SJCRH30 (cell line): ENCODE measurements at regions not wholly inside any gene's neighbourhood (a gene's known extent, or its start where the extent isn't known, plus 50 kb on each side); places are given as distances from the start of the nearest gene placed in this dataset.

Experiments used
- DNase-seq, 2 experiments: peaks; one replicate each; pipeline ENCODE4 v3.0.0-alpha.2; 2015 to 2020
- H3K27ac ChIP-seq: fragments of 250-450 bp; sonication (Bioruptor Pico); 2 replicates; pipeline ENCODE4 v1.5.1; 2020; ENCODE audit warnings: mild to moderate bottlenecking, moderate library complexity
- H3K27me3 ChIP-seq: fragments of 250-450 bp; sonication (Bioruptor Pico); 2 replicates; pipeline ENCODE4 v1.5.1; 2020; ENCODE audit warnings: mild to moderate bottlenecking, moderate library complexity
- H3K36me3 ChIP-seq: fragments of 250-450 bp; sonication (Bioruptor Pico); 2 replicates; pipeline ENCODE4 v1.5.1; 2020; ENCODE audit warnings: mild to moderate bottlenecking, moderate library complexity
- H3K4me1 ChIP-seq: fragments of 250-450 bp; sonication (Bioruptor Pico); 2 replicates; pipeline ENCODE4 v1.5.1; 2020; ENCODE audit warnings: mild to moderate bottlenecking, moderate library complexity
- H3K4me3 ChIP-seq: fragments of 250-450 bp; sonication (Bioruptor Pico); 2 replicates; pipeline ENCODE4 v1.5.1; 2020; ENCODE audit warnings: mild to moderate bottlenecking, moderate library complexity
- H3K9me3 ChIP-seq: fragments of 250-450 bp; sonication (Bioruptor Pico); replicated peaks from 2 replicates; pipeline ENCODE4 v1.5.1; 2020; ENCODE audit warnings: mild to moderate bottlenecking, moderate library complexity

GRCh38 chr13:63691474-63691873 is 2275.8 kb upstream of the PCDH20 start:
- no peak overlapping the region for H3K27ac ChIP-seq
- H3K9me3 ChIP-seq: no peaks in the 10 kb centered on the region
- no peaks in the 10 kb centered on the region for H3K36me3 ChIP-seq
- H3K4me3 ChIP-seq: no peak overlapping the region
- no peaks in the 10 kb centered on the region for H3K27me3 ChIP-seq
- no peak for DNase-seq
- H3K4me1 ChIP-seq: 0 out of 2 replicates have a peak, but pooled peaks cover 3% of the 10 kb centered on the region

DNA sequence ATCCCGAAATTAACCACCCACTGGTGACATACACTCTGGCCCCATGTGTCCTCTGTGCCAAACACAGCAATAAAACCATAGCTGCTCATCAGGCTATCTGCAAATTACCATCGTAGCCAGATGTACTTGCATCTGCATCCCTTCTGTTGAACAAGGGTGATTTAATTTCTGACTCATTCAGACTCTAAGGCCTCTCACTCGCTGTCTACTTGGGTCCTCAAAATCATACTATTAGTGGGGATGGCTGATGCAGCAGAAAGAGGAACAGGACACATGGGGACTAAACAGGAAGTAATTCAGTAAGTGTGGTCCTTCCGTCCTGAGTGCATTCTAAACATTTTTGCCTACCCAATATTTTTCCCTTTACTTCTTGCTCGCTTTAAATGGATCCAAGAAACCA is 2275.0 kb upstream of the PCDH20 start:
- Histone ChIP-seq H3K36me3 (no peaks in the 10 kb centered on the region), H3K27ac (no peak overlapping the region)

DNA sequence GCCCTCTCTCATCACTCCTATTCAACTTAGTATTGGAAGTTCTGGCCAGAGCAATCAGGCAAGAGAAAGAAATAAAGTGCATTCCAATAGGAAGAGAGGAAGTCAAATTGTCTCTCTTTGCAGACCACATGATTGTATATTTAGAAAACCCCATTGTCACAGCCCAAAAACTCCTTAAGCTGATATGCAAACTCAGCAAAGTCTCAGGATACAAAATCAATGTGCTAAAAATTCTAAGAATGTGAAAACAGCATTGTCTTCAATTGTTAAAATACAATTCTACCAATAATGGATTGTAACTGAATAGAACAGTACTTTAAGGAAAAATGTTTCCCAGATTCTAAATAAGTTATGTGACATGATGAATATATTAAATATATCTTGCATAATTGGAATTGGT is 2269.2 kb upstream of the PCDH20 start:
- Histone ChIP-seq H3K9me3 (no peaks in the 10 kb centered on the region), H3K36me3 (no peaks in the 10 kb centered on the region), H3K4me1 (no peaks in the 10 kb centered on the region), H3K27me3 (no peaks in the 10 kb centered on the region), H3K4me3 (no peak overlapping the region), H3K27ac (no peak overlapping the region)
- DNase-seq: no peak

More for the DNA sequence above, 2275.0 kb upstream of the PCDH20 start:
- Histone ChIP-seq H3K9me3 (no peaks in the 10 kb centered on the region), H3K4me1 (no peaks in the 10 kb centered on the region), H3K27me3 (no peaks in the 10 kb centered on the region), H3K4me3 (no peak overlapping the region)
- DNase-seq: no peak

DNA sequence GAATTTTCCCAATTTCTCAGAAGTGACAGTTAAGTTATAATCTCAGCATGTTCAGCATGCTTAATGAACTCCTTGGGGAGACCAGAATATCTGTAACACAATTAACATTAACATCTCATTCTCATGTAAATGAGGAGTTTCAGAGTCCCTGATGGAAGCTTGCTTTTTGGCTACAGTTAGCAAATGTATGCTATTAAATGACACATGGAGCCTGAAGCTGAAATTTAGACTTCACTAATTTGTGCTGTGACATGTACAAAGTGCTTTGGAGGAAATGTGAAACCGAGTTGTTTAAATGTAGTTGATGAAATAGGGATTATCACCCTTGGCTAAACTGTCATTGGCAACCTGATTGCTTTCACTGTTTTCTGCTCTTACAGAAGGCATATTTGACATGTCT is 2265.1 kb upstream of the PCDH20 start:
- H3K27ac ChIP-seq: no peak overlapping the region

DNA sequence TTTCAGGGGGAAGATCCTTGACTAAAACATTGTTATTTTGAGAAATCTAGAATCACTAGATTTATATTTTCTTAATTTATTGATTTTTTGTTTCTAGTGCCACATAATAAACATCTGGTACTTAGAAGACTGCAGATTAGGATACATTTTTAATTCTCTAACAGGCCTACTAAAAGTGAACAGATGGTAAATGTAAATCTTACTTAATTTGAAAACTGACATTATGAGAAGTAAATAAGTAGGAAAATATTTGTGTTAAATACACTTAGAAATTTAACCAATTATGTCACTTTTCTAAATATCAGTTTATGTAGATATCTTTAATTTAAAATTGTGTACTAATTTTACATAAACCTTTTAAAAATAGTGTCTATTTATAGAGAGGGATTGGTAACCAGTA is 2255.6 kb upstream of the PCDH20 start:
- Histone ChIP-seq H3K27ac (no peak overlapping the region), H3K4me1 (no peaks in the 10 kb centered on the region), H3K4me3 (no peak overlapping the region), H3K27me3 (no peaks in the 10 kb centered on the region), H3K36me3 (no peaks in the 10 kb centered on the region), H3K9me3 (no peaks in the 10 kb centered on the region)
- no peak for DNase-seq

More for the DNA sequence above, 2265.1 kb upstream of the PCDH20 start:
- DNase-seq: no peak
- Histone ChIP-seq H3K36me3 (no peaks in the 10 kb centered on the region), H3K9me3 (no peaks in the 10 kb centered on the region), H3K4me3 (no peak overlapping the region), H3K27me3 (no peaks in the 10 kb centered on the region), H3K4me1 (no peaks in the 10 kb centered on the region)

DNA sequence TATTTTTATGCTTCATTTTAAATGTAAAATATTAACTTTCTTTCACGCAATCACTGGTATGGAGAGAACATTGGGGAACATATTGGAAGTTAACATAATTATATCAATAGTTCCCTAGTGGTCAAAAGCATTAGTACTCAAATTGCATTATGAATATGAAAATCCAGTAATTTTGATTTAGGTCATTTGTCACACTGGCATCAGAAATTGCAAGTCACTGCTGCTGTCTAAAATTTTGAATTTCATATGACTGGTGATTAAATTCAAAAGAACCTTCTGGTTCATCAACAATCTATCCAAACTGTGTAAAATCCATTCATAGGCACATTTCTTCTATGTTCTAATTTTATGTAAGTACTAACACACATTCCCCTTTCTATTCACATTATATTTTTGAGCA is 2235.7 kb upstream of the PCDH20 start:
- Histone ChIP-seq H3K27ac (no peak overlapping the region), H3K4me1 (no peaks in the 10 kb centered on the region), H3K4me3 (no peak overlapping the region), H3K9me3 (no peaks in the 10 kb centered on the region), H3K27me3 (no peaks in the 10 kb centered on the region), H3K36me3 (no peaks in the 10 kb centered on the region)
- no peak for DNase-seq

- no peak overlapping the region for H3K27ac ChIP-seq
- H3K4me3 ChIP-seq: no peak overlapping the region
Measured at GRCh38 chr13:63643543-63643942, 2227.9 kb upstream of the PCDH20 start.

DNA sequence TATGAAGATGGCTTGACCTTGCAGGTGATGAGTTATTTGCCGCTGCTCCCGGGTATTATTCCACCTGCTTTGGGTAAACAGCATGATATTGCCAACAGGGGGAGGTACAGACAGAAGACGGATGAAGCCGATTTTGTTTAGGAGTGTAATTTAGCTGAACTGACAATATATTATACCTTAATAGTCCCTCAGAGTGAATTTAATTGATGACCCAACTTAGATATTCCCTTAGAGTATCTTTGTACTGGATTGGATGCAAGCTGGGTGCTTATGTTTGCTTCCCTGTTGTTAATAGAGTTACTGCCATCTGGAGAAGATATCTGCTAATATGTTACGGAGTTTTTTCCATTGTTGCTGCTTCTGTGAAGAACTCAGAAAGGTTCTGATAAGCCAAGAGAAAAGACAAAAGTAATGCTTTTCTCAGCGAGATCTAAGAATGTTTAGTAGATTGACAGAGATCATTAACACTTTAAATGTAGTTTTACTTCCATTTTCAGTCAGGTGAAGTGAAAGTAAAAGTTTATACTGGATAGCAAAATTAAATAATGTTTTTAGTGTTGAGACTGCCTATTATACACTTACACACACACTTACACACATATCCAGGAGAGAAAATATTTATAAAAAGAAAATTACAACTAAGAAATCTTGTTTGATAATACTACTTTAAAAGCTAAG is 2220.8 kb upstream of the PCDH20 start:
- H3K4me3 ChIP-seq: no peak overlapping the region
- H3K36me3 ChIP-seq: no peaks in the 10 kb centered on the region
- H3K27me3 ChIP-seq: no peaks in the 10 kb centered on the region
- H3K4me1 ChIP-seq: no peaks in the 10 kb centered on the region
- no peak for DNase-seq
- H3K9me3 ChIP-seq: no peaks in the 10 kb centered on the region
- no peak overlapping the region for H3K27ac ChIP-seq

More at GRCh38 chr13:63643543-63643942, 2227.9 kb upstream of the PCDH20 start:
- Histone ChIP-seq H3K36me3 (no peaks in the 10 kb centered on the region), H3K9me3 (no peaks in the 10 kb centered on the region), H3K27me3 (no peaks in the 10 kb centered on the region), H3K4me1 (no peaks in the 10 kb centered on the region)
- no peak for DNase-seq

DNA sequence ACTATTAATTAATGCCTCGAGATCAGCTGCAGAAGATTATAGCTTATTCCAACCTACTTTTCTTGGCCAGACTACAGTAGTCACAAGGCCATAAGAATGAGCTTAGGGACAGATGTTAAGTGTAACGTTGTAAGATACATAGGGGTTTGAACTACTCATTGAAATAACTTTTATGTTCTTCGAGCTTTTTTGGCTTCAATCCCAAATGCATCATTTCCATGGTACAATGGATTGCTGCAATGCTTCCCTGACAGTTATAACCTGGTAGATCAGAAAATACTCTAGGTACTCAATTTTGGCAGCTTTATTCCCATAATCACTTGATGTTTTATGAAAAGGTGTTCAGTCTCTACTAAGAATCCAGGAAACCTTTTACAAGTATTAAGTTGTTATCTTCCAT is 2216.7 kb upstream of the PCDH20 start:
- Histone ChIP-seq H3K4me3 (no peak overlapping the region), H3K36me3 (no peaks in the 10 kb centered on the region), H3K4me1 (no peaks in the 10 kb centered on the region), H3K27ac (no peak overlapping the region), H3K27me3 (no peaks in the 10 kb centered on the region), H3K9me3 (no peaks in the 10 kb centered on the region)
- DNase-seq: no peak

DNA sequence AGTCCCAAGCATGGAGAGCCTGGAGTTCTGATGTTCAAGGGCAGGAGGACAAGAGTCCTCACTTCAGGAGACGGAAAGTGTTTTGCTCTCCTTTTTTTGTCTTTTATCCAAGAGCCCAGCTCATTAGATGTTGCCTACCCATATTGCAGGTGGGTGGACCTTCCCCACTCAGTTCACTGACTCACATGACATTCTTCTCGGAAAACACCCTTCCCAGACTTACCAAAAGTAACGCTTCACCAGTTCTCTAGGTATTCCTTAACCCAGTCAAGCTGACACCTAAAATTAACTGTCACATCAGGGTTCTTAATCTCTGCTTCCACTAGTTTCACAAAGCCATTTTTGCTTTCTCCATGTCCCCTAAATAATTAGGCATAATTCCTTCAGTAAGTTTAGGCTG is 2215.4 kb upstream of the PCDH20 start:
- Histone ChIP-seq H3K36me3 (no peaks in the 10 kb centered on the region), H3K27ac (no peak overlapping the region), H3K4me1 (no peaks in the 10 kb centered on the region), H3K9me3 (no peaks in the 10 kb centered on the region), H3K27me3 (no peaks in the 10 kb centered on the region), H3K4me3 (no peak overlapping the region)
- DNase-seq: no peak

GRCh38 chr13:63629591-63629990 is 2213.9 kb upstream of the PCDH20 start:
- no peak for DNase-seq
- Histone ChIP-seq H3K27ac (no peak overlapping the region), H3K4me3 (no peak overlapping the region), H3K36me3 (no peaks in the 10 kb centered on the region), H3K27me3 (no peaks in the 10 kb centered on the region), H3K9me3 (no peaks in the 10 kb centered on the region), H3K4me1 (no peaks in the 10 kb centered on the region)

DNA sequence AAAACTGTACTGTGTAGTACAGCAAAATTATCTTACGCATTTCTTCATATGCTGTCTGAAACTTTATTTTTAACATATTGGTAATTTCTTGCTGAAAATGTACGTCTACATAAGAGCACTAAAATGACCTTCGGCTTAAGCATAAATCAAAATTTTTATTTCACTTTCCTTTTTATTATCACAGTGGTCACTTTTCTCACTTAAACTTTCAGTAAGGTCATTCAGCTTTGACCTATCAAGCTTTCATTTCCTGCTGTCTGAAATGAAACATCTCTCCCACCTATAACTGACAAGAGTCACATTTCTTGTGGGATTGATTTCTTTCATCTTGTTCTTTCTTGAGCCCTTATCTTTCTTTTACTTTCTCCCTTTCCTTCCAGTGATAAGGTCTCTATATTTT is 2212.7 kb upstream of the PCDH20 start:
- DNase-seq: no peak
- Histone ChIP-seq H3K27me3 (no peaks in the 10 kb centered on the region), H3K4me3 (no peak overlapping the region), H3K9me3 (no peaks in the 10 kb centered on the region), H3K27ac (no peak overlapping the region), H3K4me1 (no peaks in the 10 kb centered on the region), H3K36me3 (no peaks in the 10 kb centered on the region)

DNA sequence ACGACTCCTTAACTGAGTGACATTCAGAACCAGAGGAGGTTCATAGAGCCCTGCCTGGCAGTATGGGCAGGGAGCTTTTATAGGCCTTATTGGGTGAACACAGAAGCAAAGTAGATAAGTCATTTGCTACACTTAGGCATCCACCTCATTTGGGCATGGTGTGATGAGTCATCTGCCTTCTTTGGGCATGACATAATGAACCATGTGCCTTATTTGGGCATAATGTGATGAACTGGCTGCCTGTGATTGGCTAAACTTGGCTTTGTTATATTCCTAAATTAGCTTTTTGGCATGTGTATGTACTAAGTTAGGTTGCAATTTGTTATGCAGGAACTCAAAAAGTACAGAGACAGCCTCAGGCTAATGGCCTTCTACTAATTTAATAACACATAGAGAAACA is 2210.2 kb upstream of the PCDH20 start:
- Histone ChIP-seq H3K36me3 (no peaks in the 10 kb centered on the region), H3K9me3 (no peaks in the 10 kb centered on the region), H3K27ac (no peak overlapping the region), H3K4me3 (no peak overlapping the region), H3K27me3 (no peaks in the 10 kb centered on the region), H3K4me1 (no peaks in the 10 kb centered on the region)
- peak; percentile 10 to 27 for DNase-seq

GRCh38 chr13:63614874-63615612 is 2199.4 kb upstream of the PCDH20 start:
- no peak overlapping the region for H3K27ac ChIP-seq
- no peaks in the 10 kb centered on the region for H3K36me3 ChIP-seq
- no peaks in the 10 kb centered on the region for H3K9me3 ChIP-seq
- H3K4me3 ChIP-seq: no peak overlapping the region
- H3K4me1 ChIP-seq: no peaks in the 10 kb centered on the region
- DNase-seq: no peak
- no peaks in the 10 kb centered on the region for H3K27me3 ChIP-seq

DNA sequence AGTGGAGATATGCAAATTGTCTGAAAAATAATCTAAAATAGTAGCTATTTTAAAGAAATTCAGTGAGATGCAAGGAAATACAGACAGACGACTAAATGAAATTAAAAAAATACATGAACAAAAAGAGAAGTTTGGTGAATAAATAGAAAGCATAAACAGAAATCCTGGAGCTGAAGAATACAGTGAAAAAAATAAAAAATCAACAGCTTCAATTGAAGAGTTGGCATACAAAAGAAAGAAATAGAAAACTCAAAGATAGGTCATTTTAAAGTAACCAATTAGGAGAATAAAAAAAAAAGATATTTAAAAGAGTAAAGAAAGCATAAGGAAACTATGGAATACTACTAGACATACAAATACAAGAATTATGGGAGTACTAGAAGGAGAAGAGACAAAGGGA is 2191.5 kb upstream of the PCDH20 start:
- no peak overlapping the region for H3K4me3 ChIP-seq
- H3K27ac ChIP-seq: no peak overlapping the region
- no peaks in the 10 kb centered on the region for H3K9me3 ChIP-seq
- DNase-seq: no peak
- H3K36me3 ChIP-seq: no peaks in the 10 kb centered on the region
- no peaks in the 10 kb centered on the region for H3K4me1 ChIP-seq
- H3K27me3 ChIP-seq: no peaks in the 10 kb centered on the region

DNA sequence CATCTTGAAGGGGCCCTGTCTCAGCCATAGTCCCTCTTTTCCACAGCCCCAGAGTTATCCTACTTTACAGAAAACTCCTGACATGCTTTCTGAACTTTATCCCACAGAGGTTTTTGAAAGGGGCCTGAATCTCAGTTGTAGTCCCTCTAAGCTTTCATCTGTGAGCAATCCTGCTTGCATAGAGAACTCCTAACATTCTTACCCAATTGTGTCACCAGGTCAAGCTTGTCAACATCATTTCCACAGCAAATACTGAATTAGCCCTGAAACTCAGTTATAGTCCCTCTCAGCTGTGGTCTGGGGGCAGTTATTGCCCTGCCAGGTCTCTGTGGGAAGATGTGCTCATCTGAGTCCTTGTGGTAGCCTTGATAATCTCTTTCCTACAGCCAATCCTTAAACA is 2190.3 kb upstream of the PCDH20 start:
- H3K27ac ChIP-seq: no peak overlapping the region
- no peak for DNase-seq
- H3K4me1 ChIP-seq: no peaks in the 10 kb centered on the region
- H3K4me3 ChIP-seq: no peak overlapping the region
- H3K36me3 ChIP-seq: no peaks in the 10 kb centered on the region
- no peaks in the 10 kb centered on the region for H3K27me3 ChIP-seq
- H3K9me3 ChIP-seq: no peaks in the 10 kb centered on the region
